Lung (tissue), 11 donors: ENCODE measurements at regions not wholly inside any gene's neighbourhood (a gene's known extent, or its start where the extent isn't known, plus 50 kb on each side); places are given as distances from the start of the nearest gene placed in this dataset.

ENCODE experiments used
- ATAC-seq: fragments of 200-7000 bp; cut with Tn5 transposase; one replicate; pipeline ENCODE4 v1.9.1; 2020; ENCODE audit warnings: moderate number of reproducible peaks; ENCODE audit not compliant: insufficient read depth, low FRiP score
- DNase-seq, 3 donors: peaks; one replicate each; pipeline ENCODE4 v3.0.0-alpha.2; 2013 to 2017
- H3K27ac ChIP-seq, 2 donors: one replicate each; pipeline ENCODE4 v1.5.1; 2013; ENCODE audit warnings: mild to moderate bottlenecking in 2 of 2, moderate library complexity in 2 of 2, control low read depth in 1 of 2, inconsistent platforms in 1 of 2, low read depth in 1 of 2, low read length in 1 of 2
- H3K27me3 ChIP-seq, 3 donors: one replicate each; pipeline ENCODE4 v1.5.1; 2013; ENCODE audit warnings: low read length in 2 of 3; ENCODE audit not compliant: control insufficient read depth in 3 of 3, insufficient read depth in 3 of 3
- H3K36me3 ChIP-seq, 4 donors: one replicate each; pipeline ENCODE4 v1.5.1; 2013; ENCODE audit warnings: low read length in 4 of 4, mild to moderate bottlenecking in 1 of 4, moderate library complexity in 1 of 4; ENCODE audit not compliant: control insufficient read depth in 4 of 4, insufficient read depth in 4 of 4
- H3K4me1 ChIP-seq, 5 donors: one replicate each; pipeline ENCODE4 v1.5.1; 2013; ENCODE audit warnings: low read length in 5 of 5, mild to moderate bottlenecking in 2 of 5, moderate library complexity in 1 of 5; ENCODE audit not compliant: control insufficient read depth in 5 of 5, insufficient read depth in 5 of 5
- H3K4me3 ChIP-seq: one replicate; pipeline ENCODE4 v1.5.1; 2013; ENCODE audit warnings: mild to moderate bottlenecking, control low read depth, moderate library complexity
- H3K9ac ChIP-seq, 2 donors: one replicate each; pipeline ENCODE4 v1.5.1; 2013; ENCODE audit warnings: low read length in 2 of 2, control low read depth in 1 of 2; ENCODE audit not compliant: insufficient read depth in 1 of 2
- H3K9me3 ChIP-seq, 4 donors: one replicate each; pipeline ENCODE4 v1.5.1; 2013; ENCODE audit warnings: low read length in 3 of 4, mild to moderate bottlenecking in 1 of 4, moderate library complexity in 1 of 4; ENCODE audit not compliant: control insufficient read depth in 4 of 4, insufficient read depth in 3 of 4
- WGBS, 2 donors: extraction: QIAGEN DNeasy Blood & Tissue Kit; methylation state at CpG; one replicate each; pipeline ENCODE4 v1.1.7; 2013; 5-methylcytosine and 5-hydroxymethylcytosine counted together
- TF ChIP-seq, protein P1 (sequence below): IDR thresholded peaks from 2 replicates; pipeline ENCODE4 v1.5.1; 2012; ENCODE audit warnings: mild to moderate bottlenecking; ENCODE audit errors: control extremely low read depth, extremely low read depth
- donor health status: control.
- donor health status: control.
- donor health status: Bipolar disorder and iron deficiency.
- donor health status: healthy.
- donor health status: DM: yes; HTN: yes; CAD: no.

DNA sequence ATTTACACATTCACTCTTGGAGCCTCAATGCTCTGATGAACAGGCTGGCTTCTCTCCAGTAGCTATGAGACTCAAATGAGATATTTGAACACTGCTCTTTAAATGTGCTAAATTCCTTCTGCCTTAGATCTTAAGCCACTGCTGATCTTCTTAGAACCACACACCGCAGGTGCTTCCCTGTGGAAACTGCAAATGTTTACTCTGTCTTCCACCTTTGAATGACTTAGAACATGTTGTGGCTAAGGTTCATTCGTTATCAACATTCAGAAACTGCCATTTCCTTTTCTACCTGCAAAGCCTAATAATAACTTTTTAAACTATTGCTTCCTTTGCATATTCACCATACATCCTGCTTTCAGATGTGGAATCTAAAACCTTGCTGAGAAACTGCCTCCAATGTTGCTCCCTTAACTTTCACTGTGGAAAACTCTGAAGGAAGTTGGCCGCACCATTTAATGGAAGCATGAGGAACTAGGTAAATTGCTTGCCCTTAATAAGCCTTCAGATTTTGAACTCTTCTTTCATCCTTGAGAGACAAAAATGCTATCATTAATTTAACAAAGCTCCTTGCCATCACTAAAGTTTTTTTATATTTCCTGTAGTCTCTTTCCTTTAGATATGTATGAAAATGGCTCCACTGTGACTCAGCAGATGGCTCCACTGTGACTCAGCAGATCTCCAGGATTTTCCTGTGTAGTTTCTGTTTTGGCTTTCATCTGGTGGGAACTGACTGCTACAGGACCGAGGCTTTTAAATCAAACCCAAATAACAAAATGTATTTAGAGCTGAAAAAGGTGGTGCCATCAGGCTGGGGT is 143.8 kb downstream of the TNFSF18 start:
- no peak overlapping the region for H3K4me3 ChIP-seq
- H3K27ac ChIP-seq: no peak overlapping the region
- ATAC-seq (no peak), DNase-seq (peak in 2 of 3 donors; percentile 17 to 40)
- 24 to 43% methylated on average over 4 of the region's 4 CpGs for WGBS, 2 donors
- H3K9me3 ChIP-seq: peaks cover 0 to 1% (median 0%) of the 10 kb centered on the region in 4 donors
- H3K27me3 ChIP-seq: no peaks in the 10 kb centered on the region
- TF ChIP-seq, protein P1, sequence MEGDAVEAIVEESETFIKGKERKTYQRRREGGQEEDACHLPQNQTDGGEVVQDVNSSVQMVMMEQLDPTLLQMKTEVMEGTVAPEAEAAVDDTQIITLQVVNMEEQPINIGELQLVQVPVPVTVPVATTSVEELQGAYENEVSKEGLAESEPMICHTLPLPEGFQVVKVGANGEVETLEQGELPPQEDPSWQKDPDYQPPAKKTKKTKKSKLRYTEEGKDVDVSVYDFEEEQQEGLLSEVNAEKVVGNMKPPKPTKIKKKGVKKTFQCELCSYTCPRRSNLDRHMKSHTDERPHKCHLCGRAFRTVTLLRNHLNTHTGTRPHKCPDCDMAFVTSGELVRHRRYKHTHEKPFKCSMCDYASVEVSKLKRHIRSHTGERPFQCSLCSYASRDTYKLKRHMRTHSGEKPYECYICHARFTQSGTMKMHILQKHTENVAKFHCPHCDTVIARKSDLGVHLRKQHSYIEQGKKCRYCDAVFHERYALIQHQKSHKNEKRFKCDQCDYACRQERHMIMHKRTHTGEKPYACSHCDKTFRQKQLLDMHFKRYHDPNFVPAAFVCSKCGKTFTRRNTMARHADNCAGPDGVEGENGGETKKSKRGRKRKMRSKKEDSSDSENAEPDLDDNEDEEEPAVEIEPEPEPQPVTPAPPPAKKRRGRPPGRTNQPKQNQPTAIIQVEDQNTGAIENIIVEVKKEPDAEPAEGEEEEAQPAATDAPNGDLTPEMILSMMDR: no peak
- no peaks in the 10 kb centered on the region for H3K36me3 ChIP-seq
- no peak overlapping the region for H3K9ac ChIP-seq
- H3K4me1 ChIP-seq: no peaks in the 10 kb centered on the region

DNA sequence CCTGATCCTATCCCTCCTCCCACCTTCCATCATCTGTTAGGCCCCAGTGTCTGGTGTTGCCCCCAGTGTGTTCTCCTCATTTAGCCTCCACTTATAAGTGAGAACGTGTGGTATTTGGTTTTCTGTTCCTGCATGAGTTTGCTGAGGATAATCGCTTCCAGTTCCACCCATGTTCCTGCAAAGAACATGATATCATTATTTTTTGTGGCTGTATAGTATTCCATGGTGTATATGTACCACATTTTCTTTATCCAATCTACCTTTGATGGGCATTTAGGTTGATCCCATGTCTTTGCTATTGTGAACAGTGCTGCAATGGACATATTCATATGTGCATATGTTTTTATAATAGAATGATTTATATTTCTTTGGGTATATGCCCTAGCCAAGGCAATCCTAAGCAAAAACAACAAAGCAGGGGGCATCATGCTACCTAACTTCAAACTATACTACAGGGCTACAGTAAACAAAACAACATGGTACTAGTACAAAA is 142.9 kb downstream of the TNFSF18 start:
- TF ChIP-seq, protein P1: no peak
- ATAC-seq: no peak
- 86 to 88% methylated on average over 2 of the region's 2 CpGs for WGBS, 2 donors

DNA sequence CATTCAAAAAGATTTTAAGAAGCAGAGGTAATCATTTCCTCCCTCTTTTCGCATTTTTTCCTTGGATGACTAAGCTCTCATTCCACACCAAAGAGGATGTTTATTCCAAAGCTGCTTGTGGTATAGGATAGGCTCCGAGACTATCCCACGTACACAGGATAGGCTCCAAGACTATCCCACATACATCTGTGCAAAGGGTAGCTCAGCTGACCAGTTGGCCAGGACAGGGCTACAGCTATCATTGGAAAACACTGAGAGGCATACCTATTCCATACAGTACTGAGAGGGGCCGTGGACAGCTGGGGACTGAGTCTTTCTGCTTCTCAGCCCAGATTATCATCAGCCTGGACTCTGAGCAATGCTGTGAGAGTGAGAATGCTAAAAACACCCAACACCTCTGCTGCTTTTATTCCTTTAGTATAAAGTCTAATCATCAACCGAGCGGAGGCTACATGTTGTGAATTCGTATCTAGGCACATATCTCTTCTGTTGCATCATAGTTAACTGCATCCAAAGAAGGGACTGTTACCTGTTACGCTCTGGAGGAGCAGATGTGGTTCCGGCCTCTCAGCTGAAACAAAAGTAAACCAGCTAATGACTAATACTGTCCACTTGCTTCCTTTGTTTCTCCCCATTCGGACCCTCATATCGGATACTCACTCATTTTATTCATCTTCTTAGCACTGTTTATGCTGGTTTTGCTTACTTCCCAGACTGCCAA is 141.0 kb downstream of the TNFSF18 start:
- no peak overlapping the region for H3K4me3 ChIP-seq
- H3K27me3 ChIP-seq: no peaks in the 10 kb centered on the region
- DNase-seq (no peak), ATAC-seq (no peak)
- H3K27ac ChIP-seq: no peak overlapping the region
- peaks cover 0 to 3% (median 0%) of the 10 kb centered on the region in 5 donors for H3K4me1 ChIP-seq
- H3K9ac ChIP-seq: no peak overlapping the region
- H3K9me3 ChIP-seq: peaks cover 1 to 7% (median 5%) of the 10 kb centered on the region in 4 donors
- 77 to 88% methylated on average over 11 of the region's 11 CpGs for WGBS, 2 donors
- no peaks in the 10 kb centered on the region for H3K36me3 ChIP-seq
- TF ChIP-seq, protein P1: no peak

More for the DNA sequence above, 142.9 kb downstream of the TNFSF18 start:
- H3K27me3 ChIP-seq: no peaks in the 10 kb centered on the region
- H3K27ac ChIP-seq: no peak overlapping the region
- H3K9me3 ChIP-seq: peaks cover under 1 to 4% (median 1%) of the 10 kb centered on the region in 4 donors
- H3K4me1 ChIP-seq: no peaks in the 10 kb centered on the region
- no peak for DNase-seq
- H3K9ac ChIP-seq: no peak overlapping the region
- no peak overlapping the region for H3K4me3 ChIP-seq
- H3K36me3 ChIP-seq: no peaks in the 10 kb centered on the region
